ENCODE measurements at regions not wholly inside any gene's neighbourhood (a gene's known extent, or its start where the extent isn't known, plus 50 kb on each side); places are given as distances from the start of the nearest gene placed in this dataset.
"Not testable (repeated sequence)": the region's sequence is repeated elsewhere in the genome, so short reads cannot be mapped to it uniquely, and the experiment has no call there.

DNA sequence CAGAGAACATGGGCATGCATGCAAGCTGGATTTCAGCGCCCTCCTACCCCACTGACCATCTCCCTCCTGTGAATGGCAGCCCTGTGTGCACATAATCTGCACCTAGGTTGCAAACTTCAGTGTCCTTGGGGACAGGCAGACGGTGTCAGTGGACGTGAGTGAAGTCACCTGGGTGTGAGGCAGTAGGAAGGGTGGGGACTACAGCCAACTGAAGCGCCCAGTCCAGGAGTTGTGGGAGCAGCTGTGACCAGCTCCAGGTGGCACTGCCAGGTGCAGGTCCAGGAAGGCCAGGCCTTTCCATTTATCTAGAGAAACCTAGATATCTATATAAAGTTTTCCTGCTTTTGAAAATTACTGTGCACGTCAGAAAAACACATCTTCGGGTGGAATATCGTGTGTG lies 152.3 kb downstream of the BCL2L11 start:
- DNase-seq (ENCODE audit: low read depth); H3K4me3 ChIP-seq (ENCODE audit: low read depth, low read length): not testable (repeated sequence)

GRCh38 chr2:111275047-111275853 lies 154.5 kb downstream of the BCL2L11 start:
- H3K4me3 ChIP-seq (ENCODE audit: low read depth, low read length); DNase-seq (ENCODE audit: low read depth): not testable (repeated sequence)

- H3K4me3 ChIP-seq (ENCODE audit: low read depth, low read length); DNase-seq (ENCODE audit: low read depth): not testable (repeated sequence)
These were observed 155.1 kb downstream of the BCL2L11 start for GRCh38 chr2:111275854-111276171.

DNA sequence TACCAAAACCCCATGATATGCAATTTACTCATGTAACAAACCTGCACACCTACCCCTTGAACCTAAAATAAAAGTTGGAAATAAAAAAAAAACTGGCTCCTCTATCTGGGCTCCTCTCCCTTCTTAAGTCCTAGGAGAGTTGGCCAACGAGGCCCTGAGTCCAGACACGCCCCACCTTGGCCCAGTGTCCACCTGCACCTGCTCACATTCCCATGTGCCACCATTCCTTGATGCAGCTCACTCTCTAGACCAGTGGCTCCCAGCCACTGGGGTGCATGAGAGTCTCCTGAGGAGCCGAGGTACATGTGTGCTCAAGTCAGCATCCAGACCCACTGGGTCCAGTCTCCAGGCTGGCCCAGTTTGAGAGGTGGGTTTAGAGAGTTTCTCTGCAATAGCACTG lies 157.4 kb downstream of the BCL2L11 start:
- not testable (repeated sequence) for H3K4me3 ChIP-seq (ENCODE audit: low read depth, low read length); DNase-seq (ENCODE audit: low read depth)

DNA sequence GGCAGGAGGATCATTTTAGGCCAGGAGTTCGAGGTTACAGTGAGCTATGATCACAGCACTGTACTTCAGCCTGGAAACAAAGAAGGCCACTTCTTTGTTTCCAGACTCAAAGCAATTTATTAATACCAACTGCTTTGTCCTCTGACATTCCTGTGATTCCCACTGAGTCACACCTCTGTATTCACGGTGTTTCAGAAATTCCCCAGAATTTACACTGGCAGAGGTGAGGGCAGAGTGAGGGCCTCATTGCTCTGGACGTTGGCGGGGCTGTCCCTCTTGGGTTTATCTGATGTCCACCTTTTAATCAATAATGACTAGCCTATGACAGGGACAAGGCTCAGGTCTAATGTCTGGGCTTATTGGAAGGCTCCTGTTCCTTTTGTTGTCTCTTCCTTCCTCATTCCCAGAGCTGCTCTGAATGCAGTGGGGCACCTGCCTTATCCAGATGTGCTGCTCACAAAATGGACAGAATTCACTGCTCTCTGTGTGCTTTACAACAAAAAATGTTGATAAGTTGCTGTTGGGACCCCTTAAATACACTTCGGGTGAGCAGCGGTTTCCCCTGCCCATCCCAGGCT lies 160.1 kb downstream of the BCL2L11 start:
- not testable (repeated sequence) for H3K4me3 ChIP-seq (ENCODE audit: low read depth, low read length); DNase-seq (ENCODE audit: low read depth)

- not testable (repeated sequence) for H3K4me3 ChIP-seq (ENCODE audit: low read depth, low read length); DNase-seq (ENCODE audit: low read depth)
These were observed 161.4 kb downstream of the BCL2L11 start for GRCh38 chr2:111282162-111282561.

DNA sequence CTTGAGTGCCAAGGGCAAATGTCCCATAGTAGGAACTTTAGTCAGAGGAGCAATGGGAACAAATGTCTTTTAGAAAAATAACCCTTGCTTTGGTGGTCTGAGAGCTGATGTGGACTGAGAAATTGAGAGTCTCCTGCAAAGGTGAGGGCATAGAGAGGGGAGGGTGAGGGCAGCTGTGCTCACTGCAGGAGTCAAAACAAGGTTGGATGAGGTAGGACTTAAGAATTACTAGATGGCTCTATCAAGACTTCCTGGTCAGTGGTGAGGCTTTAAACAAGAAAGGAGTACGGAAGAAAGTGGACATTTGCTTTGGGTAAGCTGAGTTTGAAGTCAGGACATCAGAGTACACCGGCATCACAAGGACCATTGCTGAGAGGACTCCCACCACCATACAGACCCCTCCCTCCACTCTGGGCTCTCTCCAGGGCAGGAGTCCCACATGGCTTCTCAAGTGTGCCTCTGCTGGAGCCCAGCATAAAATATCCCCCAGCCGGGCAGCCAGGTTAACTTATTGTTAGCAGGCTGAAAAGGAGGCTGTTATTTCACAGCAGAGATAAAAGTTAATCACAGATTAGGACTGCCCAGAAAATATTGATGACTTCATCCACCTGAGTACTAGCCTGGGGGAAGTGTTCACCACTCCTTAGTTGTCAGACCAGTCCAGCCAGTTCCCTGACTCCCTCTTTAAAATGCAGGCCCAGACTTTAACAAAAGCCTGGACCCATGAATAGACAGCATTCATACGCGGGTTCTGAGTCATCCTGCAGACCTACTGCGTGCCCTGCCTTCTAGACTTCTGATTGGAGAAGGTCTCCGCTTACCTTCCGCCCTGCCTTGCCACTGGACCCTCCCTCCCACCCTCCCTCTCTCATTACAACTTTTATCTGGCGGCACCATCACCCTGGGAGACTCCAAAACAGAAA lies 167.2 kb downstream of the BCL2L11 start:
- H3K4me3 ChIP-seq (ENCODE audit: low read depth, low read length); DNase-seq (ENCODE audit: low read depth): not testable (repeated sequence)

DNA sequence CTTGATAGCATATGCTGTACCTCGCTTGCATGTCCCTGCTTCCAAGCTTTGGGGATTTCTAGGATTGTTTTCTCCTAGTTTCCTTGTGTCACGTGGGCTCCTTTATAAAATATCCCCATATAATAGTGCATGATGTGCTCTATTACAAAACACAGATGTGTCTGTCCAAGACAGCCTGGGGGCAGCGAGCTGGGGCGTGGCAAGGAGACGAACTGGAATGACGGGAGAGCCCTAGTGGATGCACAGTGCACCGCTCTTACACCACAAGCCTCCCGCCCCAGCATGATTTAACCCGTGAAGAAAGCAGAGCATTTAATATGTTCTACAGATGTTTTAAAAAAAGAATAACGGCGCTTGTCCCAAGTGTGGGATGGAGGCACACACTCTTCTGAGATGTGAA lies 169.7 kb downstream of the BCL2L11 start:
- H3K4me3 ChIP-seq (ENCODE audit: low read depth, low read length); DNase-seq (ENCODE audit: low read depth): not testable (repeated sequence)

DNA sequence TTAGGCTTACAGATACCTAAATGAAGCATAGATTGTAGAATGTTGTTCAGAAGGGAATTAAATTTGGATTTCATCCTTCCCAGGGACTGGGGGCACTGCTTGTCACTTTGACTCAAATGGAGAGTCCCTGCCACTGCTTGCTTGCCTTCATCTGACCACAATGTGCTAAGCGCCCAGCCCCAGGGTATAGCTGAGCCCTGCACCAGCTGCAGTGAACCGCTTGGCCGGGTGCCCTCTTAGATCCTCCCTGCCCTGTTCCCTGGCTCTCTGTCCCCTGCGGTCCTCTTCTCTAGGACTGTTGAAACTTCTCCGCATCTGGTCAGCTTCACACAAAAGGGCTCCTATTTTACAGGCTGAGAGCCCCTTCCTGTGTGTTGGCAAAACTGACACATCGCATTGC lies 170.9 kb downstream of the BCL2L11 start:
- not testable (repeated sequence) for H3K4me3 ChIP-seq (ENCODE audit: low read depth, low read length); DNase-seq (ENCODE audit: low read depth)

- H3K4me3 ChIP-seq (ENCODE audit: low read depth, low read length); DNase-seq (ENCODE audit: low read depth): not testable (repeated sequence)
These were observed 171.7 kb downstream of the BCL2L11 start for GRCh38 chr2:111292232-111292968.

DNA sequence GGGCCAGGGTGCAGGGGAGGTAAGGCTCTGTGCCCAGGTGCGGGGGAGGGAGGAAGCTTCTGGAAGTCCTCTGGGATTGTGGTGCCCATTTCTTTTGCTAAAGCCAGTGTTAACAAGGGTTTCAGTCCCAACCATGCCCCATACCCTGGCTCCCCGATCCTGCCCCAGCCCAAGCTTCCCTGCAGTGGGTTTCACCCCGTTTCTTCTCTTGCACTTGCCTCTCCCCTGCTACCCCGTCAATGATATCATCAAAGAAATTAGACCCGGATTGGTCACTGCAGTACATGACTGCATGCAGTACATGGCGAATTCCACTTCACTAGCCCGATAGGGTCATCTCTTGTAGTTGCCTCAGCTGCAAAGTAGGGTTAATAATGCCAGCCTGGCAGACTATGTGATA lies 174.0 kb downstream of the BCL2L11 start:
- not testable (repeated sequence) for DNase-seq (ENCODE audit: low read depth); H3K4me3 ChIP-seq (ENCODE audit: low read depth, low read length)

- H3K4me3 ChIP-seq (ENCODE audit: low read depth, low read length); DNase-seq (ENCODE audit: low read depth): not testable (repeated sequence)
These were observed 175.5 kb downstream of the BCL2L11 start for GRCh38 chr2:111296122-111296804.

- not testable (repeated sequence) for H3K4me3 ChIP-seq (ENCODE audit: low read depth, low read length); DNase-seq (ENCODE audit: low read depth)
These were observed 176.4 kb downstream of the BCL2L11 start for GRCh38 chr2:111297128-111297527.

GRCh38 chr2:111298927-111299326 lies 178.2 kb downstream of the BCL2L11 start:
- DNase-seq (ENCODE audit: low read depth); H3K4me3 ChIP-seq (ENCODE audit: low read depth, low read length): not testable (repeated sequence)

DNA sequence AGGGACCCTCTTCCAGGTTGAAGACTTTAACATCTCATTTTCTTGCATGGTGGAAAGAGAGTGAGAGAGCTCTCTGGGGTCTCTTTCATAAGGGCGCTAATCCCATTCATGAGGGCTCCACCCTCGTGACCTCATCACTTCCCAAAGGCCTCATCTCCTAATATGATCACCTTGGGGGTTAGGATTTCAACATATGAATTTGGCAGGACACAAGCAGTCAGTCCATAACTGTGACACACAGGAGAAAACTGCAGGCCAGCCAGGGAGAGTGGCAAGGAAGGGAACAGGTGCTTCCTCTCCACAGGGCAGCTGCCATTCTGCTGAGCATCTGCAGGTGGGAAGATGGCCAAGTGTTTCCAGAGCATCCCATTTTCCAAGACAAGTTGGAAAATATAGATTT lies 178.9 kb downstream of the BCL2L11 start:
- DNase-seq (ENCODE audit: low read depth); H3K4me3 ChIP-seq (ENCODE audit: low read depth, low read length): not testable (repeated sequence)

DNA sequence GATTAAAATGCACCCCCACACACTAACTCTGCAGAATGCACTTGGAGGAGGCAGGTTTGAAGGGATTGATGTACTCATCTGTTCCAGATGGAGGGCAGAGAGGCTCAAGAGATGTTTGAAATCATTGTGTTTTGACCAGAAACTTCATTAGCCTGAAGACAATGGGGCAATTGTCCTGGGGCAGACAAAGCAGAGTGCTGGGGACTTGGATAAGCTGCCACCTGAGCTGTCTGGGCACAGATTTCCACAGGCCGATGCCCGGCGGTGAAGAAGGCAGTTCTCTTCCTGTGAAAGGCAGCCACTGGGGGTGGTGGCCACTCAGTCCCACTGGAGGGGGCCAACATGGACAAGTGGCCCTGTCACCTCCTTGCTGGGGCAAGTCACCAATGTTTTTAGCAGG lies 181.0 kb downstream of the BCL2L11 start:
- H3K4me3 ChIP-seq (ENCODE audit: low read depth, low read length); DNase-seq (ENCODE audit: low read depth): not testable (repeated sequence)

- H3K4me3 ChIP-seq (ENCODE audit: low read depth, low read length); DNase-seq (ENCODE audit: low read depth): not testable (repeated sequence)
These were observed 181.9 kb downstream of the BCL2L11 start for GRCh38 chr2:111302397-111303218.

GRCh38 chr2:111307302-111307701 lies 186.6 kb downstream of the BCL2L11 start:
- not testable (repeated sequence) for DNase-seq (ENCODE audit: low read depth)

More at GRCh38 chr2:111307302-111307701, 186.6 kb downstream of the BCL2L11 start:
- not testable (repeated sequence) for H3K4me3 ChIP-seq (ENCODE audit: low read depth, low read length)

All from GM12864 (cell line).